DND-41 (cell line): ENCODE measurements at regions not wholly inside any gene's neighbourhood (a gene's known extent, or its start where the extent isn't known, plus 50 kb on each side); places are given as distances from the start of the nearest gene placed in this dataset.

Experiments used
- CTCF ChIP-seq: IDR thresholded peaks from 2 replicates; pipeline ENCODE4 v1.5.1; 2012; ENCODE audit warnings: borderline replicate concordance, low read length, moderate library complexity, mild to moderate bottlenecking; ENCODE audit not compliant: poor library complexity, severe bottlenecking; ENCODE audit errors: extremely low read depth
- EZH2 ChIP-seq: IDR thresholded peaks from 3 replicates; pipeline ENCODE4 v1.6.1; 2012; ENCODE audit warnings: borderline replicate concordance, low read depth, mild to moderate bottlenecking, moderate library complexity, low read length, inconsistent platforms; ENCODE audit not compliant: severe bottlenecking

- no peak for TF ChIP-seq CTCF
- TF ChIP-seq EZH2: no peak
Observed at GRCh38 chr3:177495566-177495965, 298.3 kb upstream of the TBL1XR1 start.
